ENCODE measurements at regions not wholly inside any gene's neighbourhood (a gene's known extent, or its start where the extent isn't known, plus 50 kb on each side); places are given as distances from the start of the nearest gene placed in this dataset.

DNA sequence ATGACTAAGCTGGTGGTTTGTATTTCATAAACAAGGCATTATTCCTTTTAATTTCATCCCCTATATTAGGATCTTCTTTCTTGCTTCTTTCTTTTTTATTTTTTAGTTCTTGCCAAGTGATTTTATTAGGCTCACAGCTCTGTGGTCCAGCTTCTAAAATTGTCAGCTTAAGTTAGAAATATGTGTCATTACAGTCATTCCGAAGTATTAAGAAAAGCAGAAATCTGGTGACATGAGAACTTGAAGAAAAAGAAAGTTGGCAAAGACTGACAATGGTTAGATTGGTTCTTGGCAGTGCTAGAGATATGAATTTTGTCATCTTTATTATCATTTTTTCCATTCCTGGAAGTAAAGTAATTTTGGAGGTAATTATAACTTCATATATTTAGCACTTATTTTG, 166.5 kb upstream of the PRR16 start:
- Histone ChIP-seq H3K4me3 (ENCODE audit: insufficient read depth, low read depth, low read length) (no peak overlapping the region), H3K27ac (ENCODE audit: insufficient read depth, low read length) (no peak overlapping the region), H2BK120ac (ENCODE audit: low read depth, low read length) (peak overlapping the region; percentile 40; the same call in 1 of the 2 replicates), H3K36me3 (ENCODE audit: control insufficient read depth, insufficient read depth, low read length) (no peaks in the 10 kb centered on the region), H3K9me3 (ENCODE audit: control insufficient read depth, insufficient read depth, low read length) (no peaks in the 10 kb centered on the region), H2BK15ac (ENCODE audit: low read depth, low read length) (no peak overlapping the region), H3K4me2 (ENCODE audit: low read depth, low read length) (peak overlapping the region; percentile 50; the same call in 1 of the 2 replicates), H2AK9ac (replicated peaks; ENCODE audit: low read depth, low read length, poor library complexity) (no peak overlapping the region), H4K5ac (ENCODE audit: low read depth, low read length) (no peak overlapping the region), H2AK5ac (ENCODE audit: low read depth, low read length) (no peak overlapping the region), H4K91ac (ENCODE audit: insufficient read depth, low read depth, low read length) (no peak overlapping the region), H3K4me1 (ENCODE audit: control insufficient read depth, insufficient read depth, low read length) (peaks cover 4% of the 10 kb centered on the region; the same call in 1 of the 2 replicates), H3K14ac (replicated peaks; ENCODE audit: low read depth, low read length) (no peak overlapping the region), H3K23ac (ENCODE audit: low read depth, low read length) (no peak overlapping the region), H3K9ac (ENCODE audit: low read depth, low read length) (no peak overlapping the region), H2BK20ac (ENCODE audit: low read depth, low read length) (no peak overlapping the region), H4K8ac (ENCODE audit: low read depth in 2 of 2, low read length in 2 of 2) (no peak overlapping the region), H3K27me3 (ENCODE audit: control insufficient read depth, insufficient read depth, low read length) (no peaks in the 10 kb centered on the region), H3K79me1 (ENCODE audit: low read depth in 1 of 2, low read length in 2 of 2) (no peaks in the 10 kb centered on the region), H2AFZ (replicated peaks; ENCODE audit: low read length, poor library complexity) (no peak overlapping the region), H2BK5ac (ENCODE audit: low read depth, low read length, poor library complexity, severe bottlenecking) (no peak overlapping the region), H3K56ac (ENCODE audit: extremely low read depth, insufficient read depth, low read length) (no peak overlapping the region), H3K18ac (ENCODE audit: low read depth, low read length) (no peak overlapping the region), H3K9me1 (ENCODE audit: insufficient read depth, low read length) (no peaks in the 10 kb centered on the region), H3K4ac (ENCODE audit: low read depth, low read length) (no peak overlapping the region), H4K20me1 (ENCODE audit: insufficient read depth, low read length) (no peaks in the 10 kb centered on the region)
- dilution Hi-C loops (cut with HindIII; ENCODE audit: low sequenced_read_pairs, unreplicated experiment) (no loop called here), intact Hi-C loops (cut with micrococcal nuclease) (no loop called here), in situ Hi-C loops (cut with MboI; ENCODE audit: low sequenced_read_pairs) (no loop called here)
- TF ChIP-seq BHLHE40 (IDR thresholded peaks at IDR 0.05; ENCODE audit: low read depth, low read length): no peak
- ChIA-PET CTCF (no interaction called here), POLR2A (ENCODE audit: unreplicated experiment) (no interaction called here)
- WGBS, 2 experiments (ENCODE audit: extremely low coverage in 2 of 2, insufficient read length in 1 of 2): no CpG with 5 or more reads among the region's 1 CpG
- no TSS peak for BruUV-seq (replicated peaks)
- DNase-seq: peak; percentile 31
- ATAC-seq (ENCODE audit: low read depth): peak; percentile 32; the same call in 1 of the 2 replicates
